B cell (primary cell): ENCODE measurements at regions not wholly inside any gene's neighbourhood (a gene's known extent, or its start where the extent isn't known, plus 50 kb on each side); places are given as distances from the start of the nearest gene placed in this dataset.

Experiments
- EZH2 ChIP-seq: IDR thresholded peaks from 2 replicates; pipeline ENCODE4 v1.6.1; 2012; ENCODE audit warnings: borderline replicate concordance, low read depth, mild to moderate bottlenecking, moderate library complexity, low read length; ENCODE audit not compliant: insufficient read depth, poor library complexity, severe bottlenecking
- TF ChIP-seq, protein P1 (sequence below): fragments of 200-600 bp; IDR thresholded peaks from one replicate; pipeline ENCODE4 v1.8.0; 2022; ENCODE audit warnings: antibody characterized with exemption, mild to moderate bottlenecking

DNA sequence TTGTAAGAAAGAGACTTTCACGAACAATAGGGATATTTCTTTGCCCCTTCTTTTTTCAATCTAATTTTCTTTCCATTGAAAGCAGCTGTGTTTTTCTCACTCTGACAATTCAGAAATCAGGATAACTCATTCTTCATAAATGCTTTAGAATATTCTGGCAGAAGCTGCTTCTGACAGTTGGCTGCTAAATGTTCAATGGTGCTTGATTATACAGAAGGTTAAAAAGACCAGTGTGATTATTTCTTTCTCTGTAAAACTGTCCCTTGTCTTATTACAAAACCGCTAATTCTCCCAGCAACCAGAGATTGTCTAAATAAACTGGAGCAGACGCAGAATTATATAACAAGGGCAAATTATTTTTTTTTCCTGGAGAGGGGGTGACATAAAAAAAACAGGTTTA, 394.4 kb downstream of the SPRY2 start:
- TF ChIP-seq, protein P1, sequence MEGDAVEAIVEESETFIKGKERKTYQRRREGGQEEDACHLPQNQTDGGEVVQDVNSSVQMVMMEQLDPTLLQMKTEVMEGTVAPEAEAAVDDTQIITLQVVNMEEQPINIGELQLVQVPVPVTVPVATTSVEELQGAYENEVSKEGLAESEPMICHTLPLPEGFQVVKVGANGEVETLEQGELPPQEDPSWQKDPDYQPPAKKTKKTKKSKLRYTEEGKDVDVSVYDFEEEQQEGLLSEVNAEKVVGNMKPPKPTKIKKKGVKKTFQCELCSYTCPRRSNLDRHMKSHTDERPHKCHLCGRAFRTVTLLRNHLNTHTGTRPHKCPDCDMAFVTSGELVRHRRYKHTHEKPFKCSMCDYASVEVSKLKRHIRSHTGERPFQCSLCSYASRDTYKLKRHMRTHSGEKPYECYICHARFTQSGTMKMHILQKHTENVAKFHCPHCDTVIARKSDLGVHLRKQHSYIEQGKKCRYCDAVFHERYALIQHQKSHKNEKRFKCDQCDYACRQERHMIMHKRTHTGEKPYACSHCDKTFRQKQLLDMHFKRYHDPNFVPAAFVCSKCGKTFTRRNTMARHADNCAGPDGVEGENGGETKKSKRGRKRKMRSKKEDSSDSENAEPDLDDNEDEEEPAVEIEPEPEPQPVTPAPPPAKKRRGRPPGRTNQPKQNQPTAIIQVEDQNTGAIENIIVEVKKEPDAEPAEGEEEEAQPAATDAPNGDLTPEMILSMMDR = no peak
- no peak for TF ChIP-seq EZH2
